Trophoblast cell (in vitro differentiated cells and primary cell): ENCODE measurements at regions not wholly inside any gene's neighbourhood (a gene's known extent, or its start where the extent isn't known, plus 50 kb on each side); places are given as distances from the start of the nearest gene placed in this dataset.

ENCODE experiments used
- DNase-seq, 2 donors: peaks; one replicate each; pipeline ENCODE4 v3.0.0-alpha.2; 2016
- H2AFZ ChIP-seq: 2 replicates; pipeline ENCODE4 v1.6.1; 2013; ENCODE audit warnings: low read length, moderate library complexity, mild to moderate bottlenecking; ENCODE audit not compliant: insufficient read depth, poor library complexity
- H2AK5ac ChIP-seq: 2 replicates; pipeline ENCODE4 v1.6.1; 2013; ENCODE audit warnings: mild to moderate bottlenecking, low read length
- H2BK120ac ChIP-seq: 2 replicates; pipeline ENCODE4 v1.6.1; 2013; ENCODE audit warnings: low read length, mild to moderate bottlenecking, moderate library complexity; ENCODE audit not compliant: insufficient read depth, poor library complexity
- H2BK12ac ChIP-seq: 2 replicates; pipeline ENCODE4 v1.6.1; 2013; ENCODE audit warnings: mild to moderate bottlenecking, low read length, moderate library complexity
- H2BK5ac ChIP-seq: 2 replicates; pipeline ENCODE4 v1.6.1; 2013; ENCODE audit warnings: low read length, low read depth, moderate library complexity, mild to moderate bottlenecking; ENCODE audit not compliant: poor library complexity
- H3K14ac ChIP-seq: 2 replicates; pipeline ENCODE4 v1.6.1; 2013; ENCODE audit warnings: mild to moderate bottlenecking, low read length
- H3K18ac ChIP-seq: 2 replicates; pipeline ENCODE4 v1.6.1; 2013; ENCODE audit warnings: mild to moderate bottlenecking, low read length
- H3K23ac ChIP-seq: 2 replicates; pipeline ENCODE4 v1.6.1; 2013; ENCODE audit warnings: low read length
- H3K27ac ChIP-seq: 2 replicates; pipeline ENCODE4 v1.5.1; 2013; ENCODE audit warnings: low read depth, mild to moderate bottlenecking, inconsistent platforms, low read length, moderate library complexity
- H3K27me3 ChIP-seq: 2 replicates; pipeline ENCODE4 v1.6.1; 2013; ENCODE audit warnings: inconsistent platforms, mild to moderate bottlenecking, low read length, moderate library complexity; ENCODE audit not compliant: insufficient read depth
- H3K36me3 ChIP-seq, 2 experiments: 1 replicate in 1 of 2; 2 replicates in 1 of 2; pipeline ENCODE4 v1.6.1; 2013; ENCODE audit warnings: low read length in 2 of 2, mild to moderate bottlenecking in 2 of 2, moderate library complexity in 1 of 2; ENCODE audit not compliant: insufficient read depth in 2 of 2, control insufficient read depth in 1 of 2
- H3K4ac ChIP-seq: 2 replicates; pipeline ENCODE4 v1.6.1; 2013; ENCODE audit warnings: low read depth, mild to moderate bottlenecking, low read length, moderate library complexity
- H3K4me1 ChIP-seq, 2 experiments: 1 replicate in 1 of 2; 2 replicates in 1 of 2; pipeline ENCODE4 v1.6.1; 2013; ENCODE audit warnings: low read length in 2 of 2, mild to moderate bottlenecking in 2 of 2, moderate library complexity in 1 of 2; ENCODE audit not compliant: insufficient read depth in 2 of 2, control insufficient read depth in 1 of 2
- H3K4me2 ChIP-seq: 2 replicates; pipeline ENCODE4 v1.6.1; 2013; ENCODE audit warnings: inconsistent platforms, mild to moderate bottlenecking, low read length, moderate library complexity
- H3K4me3 ChIP-seq: 2 replicates; pipeline ENCODE4 v1.5.1; 2013; ENCODE audit warnings: mild to moderate bottlenecking, low read depth, low read length, inconsistent platforms
- H3K79me1 ChIP-seq: one replicate; pipeline ENCODE4 v1.6.1; 2013; ENCODE audit warnings: low read length
- H3K79me2 ChIP-seq: 2 replicates; pipeline ENCODE4 v1.6.1; 2013; ENCODE audit warnings: low read length, mild to moderate bottlenecking; ENCODE audit not compliant: control insufficient read depth, insufficient read depth, poor library complexity
- H3K9ac ChIP-seq: 2 replicates; pipeline ENCODE4 v1.6.1; 2013; ENCODE audit warnings: mild to moderate bottlenecking, low read length
- H3K9me3 ChIP-seq: 2 replicates; pipeline ENCODE4 v1.6.1; 2013; ENCODE audit warnings: low read depth, mild to moderate bottlenecking, control low read depth, inconsistent platforms, low read length; ENCODE audit not compliant: insufficient read depth
- H4K12ac ChIP-seq: 2 replicates; pipeline ENCODE4 v1.6.1; 2013; ENCODE audit warnings: low read depth, mild to moderate bottlenecking, low read length, moderate library complexity
- H4K8ac ChIP-seq: 2 replicates; pipeline ENCODE4 v1.6.1; 2013; ENCODE audit warnings: low read depth, mild to moderate bottlenecking, low read length, moderate library complexity
- H4K91ac ChIP-seq: one replicate; pipeline ENCODE4 v1.6.1; 2013; ENCODE audit warnings: low read depth, mild to moderate bottlenecking, low read length, moderate library complexity
- WGBS: extraction: QIAGEN DNeasy Blood & Tissue Kit; methylation state at CpG from one replicate; pipeline ENCODE4 v1.1.7; 2013; ENCODE audit warnings: missing lambda C conversion rate; ENCODE audit not compliant: insufficient read length, insufficient coverage; ENCODE audit errors: extremely low coverage; 5-methylcytosine and 5-hydroxymethylcytosine counted together

DNA sequence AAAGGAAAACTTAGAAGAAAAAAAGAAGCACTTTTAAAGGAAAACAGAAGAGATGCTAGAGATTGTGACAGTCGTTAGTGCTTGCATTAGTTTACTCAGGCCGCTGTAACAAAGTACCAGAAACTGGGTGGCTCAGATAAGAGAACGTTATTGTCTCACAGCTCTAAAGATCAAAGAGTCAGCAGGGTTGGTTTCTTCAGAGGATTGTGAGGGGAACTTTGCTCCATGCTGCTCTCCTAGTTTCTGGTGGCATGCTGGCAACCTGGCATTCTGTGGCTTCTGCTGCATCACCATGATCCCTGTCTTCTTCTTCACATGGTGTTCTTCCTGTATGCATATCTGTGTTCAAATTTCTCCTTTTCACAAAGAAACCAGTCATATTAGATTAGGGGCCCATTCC is 119.4 kb upstream of the PLEKHA5 start:
- Histone ChIP-seq H3K36me3 (no peaks in the 10 kb centered on the region), H4K8ac (no peak overlapping the region), H3K27ac (no peak overlapping the region), H3K79me1 (no peaks in the 10 kb centered on the region), H2BK5ac (no peak overlapping the region), H3K4me2 (no peak overlapping the region), H3K4me1 (no peaks in the 10 kb centered on the region), H3K79me2 (no peaks in the 10 kb centered on the region), H3K4me3 (no peak overlapping the region), H2BK120ac (no peak overlapping the region), H3K27me3 (no peaks in the 10 kb centered on the region), H3K14ac (no peak overlapping the region), H2AK5ac (no peak overlapping the region), H3K4ac (no peak overlapping the region), H4K12ac (no peak overlapping the region), H4K91ac (no peak overlapping the region), H3K23ac (no peak overlapping the region), H2BK12ac (no peak overlapping the region), H2AFZ (no peak overlapping the region), H3K9me3 (no peaks in the 10 kb centered on the region), H3K9ac (no peak overlapping the region), H3K18ac (no peak overlapping the region)
- no CpG with 5 or more reads among the region's 3 CpGs for WGBS
- DNase-seq: no peak

DNA sequence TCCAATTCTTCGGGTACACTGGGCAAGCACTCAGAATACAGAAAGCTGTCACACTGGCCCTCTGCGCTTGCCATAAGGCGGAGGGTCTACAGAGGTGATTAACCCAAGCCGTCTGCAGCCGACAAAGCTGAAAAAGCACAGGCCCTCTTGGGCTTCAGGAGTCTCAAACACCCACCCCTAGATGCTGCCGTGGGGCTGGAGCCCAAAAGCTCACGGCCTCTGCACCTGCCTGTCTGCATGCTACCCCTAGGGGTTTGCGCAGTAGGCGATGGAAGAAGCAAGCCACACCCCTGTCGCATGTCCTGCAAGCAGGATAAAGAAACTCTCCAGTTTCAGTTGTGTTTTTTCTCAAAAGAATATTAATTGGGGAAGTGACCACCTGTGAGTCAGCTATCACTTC is 118.8 kb upstream of the PLEKHA5 start:
- Histone ChIP-seq H3K4me2 (no peak overlapping the region), H3K4me1 (no peaks in the 10 kb centered on the region), H3K79me1 (no peaks in the 10 kb centered on the region), H2AFZ (no peak overlapping the region), H4K8ac (no peak overlapping the region), H4K91ac (no peak overlapping the region), H2BK5ac (no peak overlapping the region), H2BK12ac (no peak overlapping the region), H3K9ac (no peak overlapping the region), H3K36me3 (no peaks in the 10 kb centered on the region), H3K27me3 (no peaks in the 10 kb centered on the region), H3K14ac (no peak overlapping the region), H3K4ac (no peak overlapping the region), H3K9me3 (no peaks in the 10 kb centered on the region), H3K23ac (no peak overlapping the region), H2AK5ac (no peak overlapping the region), H3K79me2 (no peaks in the 10 kb centered on the region), H3K4me3 (no peak overlapping the region), H4K12ac (no peak overlapping the region), H3K18ac (no peak overlapping the region), H2BK120ac (no peak overlapping the region), H3K27ac (no peak overlapping the region)
- no CpG with 5 or more reads among the region's 10 CpGs for WGBS
- DNase-seq: no peak

DNA sequence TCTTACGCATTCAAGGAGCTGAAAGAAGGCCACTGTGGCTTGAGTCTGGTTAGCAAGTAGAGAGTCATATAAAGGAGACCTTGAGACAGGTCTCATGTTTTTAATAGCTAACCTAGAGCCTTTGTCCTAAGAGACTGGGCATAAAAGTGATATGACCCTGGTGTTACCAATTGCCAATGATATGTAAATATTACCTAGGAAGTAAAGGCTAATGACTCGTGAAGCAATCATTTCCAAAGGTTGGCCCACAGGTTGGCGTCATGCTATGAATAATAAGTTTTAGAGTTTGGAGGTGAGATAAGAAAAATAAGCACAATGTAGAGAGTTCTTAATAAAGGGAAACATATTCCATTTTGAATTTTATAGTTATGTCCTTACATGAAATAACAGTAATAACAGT is 116.6 kb upstream of the PLEKHA5 start:
- H4K12ac ChIP-seq: no peak overlapping the region
- no peak overlapping the region for H3K4me2 ChIP-seq
- H3K18ac ChIP-seq: no peak overlapping the region
- H3K4ac ChIP-seq: no peak overlapping the region
- H2BK12ac ChIP-seq: no peak overlapping the region
- H2BK120ac ChIP-seq: no peak overlapping the region
- no peaks in the 10 kb centered on the region for H3K79me2 ChIP-seq
- H2AK5ac ChIP-seq: no peak overlapping the region
- H4K8ac ChIP-seq: no peak overlapping the region
- no peak overlapping the region for H2BK5ac ChIP-seq
- no peak for DNase-seq
- no peaks in the 10 kb centered on the region for H3K27me3 ChIP-seq
- no peak overlapping the region for H3K9ac ChIP-seq
- H4K91ac ChIP-seq: no peak overlapping the region
- H3K14ac ChIP-seq: no peak overlapping the region
- WGBS: no CpG with 5 or more reads among the region's 3 CpGs
- no peaks in the 10 kb centered on the region for H3K9me3 ChIP-seq
- H3K36me3 ChIP-seq: no peaks in the 10 kb centered on the region
- no peaks in the 10 kb centered on the region for H3K4me1 ChIP-seq
- H3K23ac ChIP-seq: no peak overlapping the region
- H3K27ac ChIP-seq: no peak overlapping the region
- H3K79me1 ChIP-seq: no peaks in the 10 kb centered on the region
- H3K4me3 ChIP-seq: no peak overlapping the region
- H2AFZ ChIP-seq: no peak overlapping the region

DNA sequence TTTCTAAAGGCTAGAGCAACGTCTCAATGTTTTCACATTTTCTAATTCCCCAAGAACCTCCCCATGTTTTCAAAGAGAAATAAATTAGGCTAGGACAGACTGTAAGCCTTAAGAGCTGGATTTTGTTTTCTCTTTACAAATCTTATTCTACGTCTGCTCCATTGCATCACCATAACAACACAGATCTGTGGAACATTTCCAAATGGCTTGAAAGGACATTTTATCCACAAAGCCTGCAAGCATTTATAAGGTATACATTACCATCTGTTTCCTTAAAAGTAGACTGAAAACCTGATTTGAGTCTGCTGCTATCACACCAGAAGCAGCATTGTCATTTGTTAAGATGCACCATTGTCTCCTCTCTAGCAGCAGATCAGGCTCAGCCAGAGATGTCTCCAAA is 115.3 kb upstream of the PLEKHA5 start:
- no peak overlapping the region for H3K27ac ChIP-seq
- no peak overlapping the region for H4K12ac ChIP-seq
- H3K79me1 ChIP-seq: peaks cover 1% of the 10 kb centered on the region
- no peak overlapping the region for H2AK5ac ChIP-seq
- no peak overlapping the region for H2BK120ac ChIP-seq
- WGBS: no CpG with 5 or more reads among the region's 2 CpGs
- no peak for DNase-seq
- H3K14ac ChIP-seq: no peak overlapping the region
- no peak overlapping the region for H2BK5ac ChIP-seq
- no peaks in the 10 kb centered on the region for H3K9me3 ChIP-seq
- H3K4me2 ChIP-seq: no peak overlapping the region
- no peak overlapping the region for H3K18ac ChIP-seq
- no peaks in the 10 kb centered on the region for H3K4me1 ChIP-seq
- H3K4me3 ChIP-seq: no peak overlapping the region
- H4K8ac ChIP-seq: no peak overlapping the region
- no peaks in the 10 kb centered on the region for H3K36me3 ChIP-seq
- H3K79me2 ChIP-seq: no peaks in the 10 kb centered on the region
- H4K91ac ChIP-seq: no peak overlapping the region
- no peak overlapping the region for H3K23ac ChIP-seq
- no peak overlapping the region for H2BK12ac ChIP-seq
- no peak overlapping the region for H2AFZ ChIP-seq
- H3K9ac ChIP-seq: no peak overlapping the region
- H3K4ac ChIP-seq: no peak overlapping the region
- no peaks in the 10 kb centered on the region for H3K27me3 ChIP-seq
